SK-N-MC (cell line): ENCODE measurements at regions not wholly inside any gene's neighbourhood (a gene's known extent, or its start where the extent isn't known, plus 50 kb on each side); places are given as distances from the start of the nearest gene placed in this dataset.

ENCODE experiments used
- EZH2 ChIP-seq: fragments of 200-600 bp; sonication (generic); IDR thresholded peaks from one replicate; pipeline ENCODE4 v1.6.1; 2017; ENCODE audit warnings: antibody characterized with exemption
- FOXP2 ChIP-seq: optimal IDR thresholded peaks from 2 replicates; pipeline ENCODE3; 2011; ENCODE audit warnings: mild to moderate bottlenecking, moderate library complexity; ENCODE audit not compliant: insufficient read depth; ENCODE audit errors: extremely low read length, control extremely low read depth
- POLR2AphosphoS5 ChIP-seq: IDR thresholded peaks from 2 replicates; pipeline ENCODE4 v1.6.1; 2012; ENCODE audit warnings: mild to moderate bottlenecking, low read depth, low read length, borderline replicate concordance

DNA sequence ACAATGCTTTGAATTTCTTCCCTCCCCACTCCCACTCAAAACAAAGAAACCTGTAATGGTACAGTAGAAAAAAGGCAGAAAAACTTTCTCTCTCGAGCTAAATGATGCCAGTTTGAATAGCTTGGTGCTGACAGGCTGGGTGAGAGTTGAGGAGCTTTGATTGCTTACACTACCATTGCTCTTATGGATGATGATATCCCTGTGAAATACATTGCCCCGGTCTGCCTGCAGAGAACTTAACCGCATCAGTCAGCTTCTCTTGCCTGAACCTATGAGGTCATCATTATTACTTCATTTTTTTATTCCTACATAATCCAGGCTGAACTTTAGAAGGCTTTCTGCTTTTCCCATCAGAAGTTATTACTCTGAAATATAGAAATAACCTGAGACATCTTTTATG lies 69.3 kb downstream of the ISL1 start:
- TF ChIP-seq EZH2: no peak
- no peak for TF ChIP-seq POLR2AphosphoS5
- no peak for TF ChIP-seq FOXP2
